ENCODE measurements at regions not wholly inside any gene's neighbourhood (a gene's known extent, or its start where the extent isn't known, plus 50 kb on each side); places are given as distances from the start of the nearest gene placed in this dataset.
"Not testable (repeated sequence)": the region's sequence is repeated elsewhere in the genome, so short reads cannot be mapped to it uniquely, and the experiment has no call there.

DNA sequence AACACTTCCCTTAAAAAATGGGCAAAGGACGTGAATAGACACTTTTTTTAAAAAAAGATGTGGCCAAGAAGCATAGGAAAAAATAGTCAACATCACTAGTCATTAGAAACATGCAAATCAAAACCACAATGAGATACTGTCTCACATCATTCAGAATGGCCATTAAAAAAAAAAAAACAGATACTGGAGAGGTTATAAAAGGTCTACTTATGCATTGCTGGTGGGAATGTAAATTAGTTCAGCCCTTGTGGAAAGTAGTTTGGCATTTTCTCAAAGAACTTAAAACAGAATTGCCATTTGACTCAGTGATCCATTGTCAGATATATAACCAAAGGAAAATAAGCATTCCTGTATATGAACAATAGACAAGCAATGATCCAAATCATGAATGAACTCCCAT is 352.8 kb upstream of the EPHA5 start:
- Histone ChIP-seq H3K27me3 (no peaks in the 10 kb centered on the region), H3K36me3 (no peaks in the 10 kb centered on the region), H3K4me3 (ENCODE audit: low read depth, low read length) (no peak overlapping the region), H3K9me3 (no peaks in the 10 kb centered on the region), H3K4me1 (no peaks in the 10 kb centered on the region)
- no peak for TF ChIP-seq CTCF (IDR thresholded peaks at IDR 0.05; ENCODE audit: low read depth, low read length)
- no peak for DNase-seq

DNA sequence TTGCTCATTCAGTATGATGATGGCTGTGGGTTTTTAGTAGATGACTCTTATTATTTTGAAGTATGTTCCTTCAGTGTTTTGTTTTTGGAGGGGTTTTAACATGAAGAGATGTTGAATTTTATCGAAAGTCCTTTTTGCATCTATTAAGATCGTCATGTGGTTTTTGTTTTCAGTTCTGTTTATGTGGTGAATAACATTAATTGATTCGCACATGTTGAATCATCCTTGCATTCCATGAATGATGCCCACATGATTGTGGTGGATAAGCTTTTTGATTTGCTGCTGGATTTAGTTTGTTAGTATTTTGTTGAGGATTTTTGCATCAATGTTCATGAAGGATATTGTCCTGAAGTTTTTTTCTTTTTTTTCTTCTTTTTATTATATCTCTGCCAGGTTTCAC is 347.4 kb upstream of the EPHA5 start:
- TF ChIP-seq CTCF (IDR thresholded peaks at IDR 0.05; ENCODE audit: low read depth, low read length): no peak
- DNase-seq: no peak
- Histone ChIP-seq H3K9me3 (no peaks in the 10 kb centered on the region), H3K36me3 (no peaks in the 10 kb centered on the region), H3K27me3 (no peaks in the 10 kb centered on the region), H3K4me1 (no peaks in the 10 kb centered on the region), H3K4me3 (ENCODE audit: low read depth, low read length) (no peak overlapping the region)

- Histone ChIP-seq H3K9me3 (no peaks in the 10 kb centered on the region), H3K27me3 (no peaks in the 10 kb centered on the region), H3K4me1 (no peaks in the 10 kb centered on the region), H3K4me3 (ENCODE audit: low read depth, low read length) (no peak overlapping the region), H3K36me3 (no peaks in the 10 kb centered on the region)
- no peak for DNase-seq
- TF ChIP-seq CTCF (IDR thresholded peaks at IDR 0.05; ENCODE audit: low read depth, low read length): no peak
These were observed 346.0 kb upstream of the EPHA5 start for GRCh38 chr4:66016240-66016639.

DNA sequence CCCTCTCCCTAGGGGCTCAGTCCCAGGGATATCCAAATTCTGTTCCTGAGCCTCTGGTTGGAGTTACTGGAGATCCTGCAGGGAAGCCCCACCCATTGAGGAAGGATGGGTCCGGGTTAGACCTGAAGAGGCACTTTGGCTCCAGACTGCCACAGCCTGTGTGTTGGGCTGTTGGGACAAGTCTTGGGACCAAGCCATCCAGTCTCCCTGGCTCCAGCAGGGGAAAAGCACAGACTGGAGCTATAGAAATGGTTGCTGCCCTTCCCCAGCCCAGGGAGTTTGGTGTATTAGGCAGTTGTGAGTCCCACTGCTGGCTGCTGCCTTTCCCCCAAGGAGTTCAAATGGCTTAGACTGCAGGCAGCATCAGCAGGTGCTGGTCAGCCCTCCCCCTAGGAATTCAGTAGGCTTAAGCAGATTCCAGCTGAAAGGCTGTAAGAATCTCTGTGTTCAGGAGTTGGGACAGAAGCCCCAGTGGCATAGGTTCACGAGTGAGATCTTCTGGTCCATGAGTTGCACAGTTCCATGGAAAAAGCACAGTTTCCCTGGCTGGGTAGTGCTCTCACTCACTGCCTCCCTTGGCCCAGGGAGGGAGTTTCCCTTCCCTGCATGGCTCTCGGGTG is 344.0 kb upstream of the EPHA5 start:
- Histone ChIP-seq H3K9me3 (no peaks in the 10 kb centered on the region), H3K4me1 (no peaks in the 10 kb centered on the region), H3K27me3 (no peaks in the 10 kb centered on the region), H3K4me3 (ENCODE audit: low read depth, low read length) (no peak overlapping the region), H3K36me3 (no peaks in the 10 kb centered on the region)
- no peak for DNase-seq
- no peak for TF ChIP-seq CTCF (IDR thresholded peaks at IDR 0.05; ENCODE audit: low read depth, low read length)

GRCh38 chr4:66000510-66001117 is 330.3 kb upstream of the EPHA5 start:
- H3K9me3 ChIP-seq: no peaks in the 10 kb centered on the region
- H3K36me3 ChIP-seq: no peaks in the 10 kb centered on the region
- no peak for DNase-seq
- no peak for TF ChIP-seq CTCF (IDR thresholded peaks at IDR 0.05; ENCODE audit: low read depth, low read length)
- no peaks in the 10 kb centered on the region for H3K27me3 ChIP-seq
- H3K4me3 ChIP-seq (ENCODE audit: low read depth, low read length): no peak overlapping the region
- H3K4me1 ChIP-seq: no peaks in the 10 kb centered on the region

- no peak overlapping the region for H3K4me3 ChIP-seq (ENCODE audit: low read depth, low read length)
- H3K27me3 ChIP-seq: no peaks in the 10 kb centered on the region
- H3K4me1 ChIP-seq: no peaks in the 10 kb centered on the region
- no peaks in the 10 kb centered on the region for H3K9me3 ChIP-seq
- no peak for TF ChIP-seq CTCF (IDR thresholded peaks at IDR 0.05; ENCODE audit: low read depth, low read length)
- no peak for DNase-seq
- no peaks in the 10 kb centered on the region for H3K36me3 ChIP-seq
These were observed 329.2 kb upstream of the EPHA5 start for GRCh38 chr4:65999518-65999871.

- not testable (repeated sequence) for H3K4me3 ChIP-seq (ENCODE audit: low read depth, low read length); H3K4me1 ChIP-seq; H3K27me3 ChIP-seq; H3K36me3 ChIP-seq; DNase-seq; H3K9me3 ChIP-seq
These were observed 328.7 kb upstream of the EPHA5 start for GRCh38 chr4:65998807-65999517.

All from BE2C (cell line).